IMR-90 (cell line): ENCODE measurements at regions not wholly inside any gene's neighbourhood (a gene's known extent, or its start where the extent isn't known, plus 50 kb on each side); places are given as distances from the start of the nearest gene placed in this dataset.

Experiments used
- ATAC-seq: fragments of 200-7000 bp; cut with Tn5 transposase; 2 replicates; pipeline ENCODE4 v1.9.1; 2020; ENCODE audit warnings: low read depth, mild to moderate bottlenecking, moderate library complexity
- BruUV-seq: library from RNA; stranded (reverse); fragments of 400-500 nt; replicated peaks from 2 replicates; lab custom pipeline; 2021; lab: Mats Ljungman, UMichigan
- CTCF ChIA-PET: fragments of 300-600 bp; formaldehyde crosslinking; extraction: SDS; loops from one replicate; lab custom pipeline; 2021; ENCODE audit warnings: antibody characterized with exemption; lab: Yijun Ruan, JAX
- POLR2A ChIA-PET: fragments of 300-600 bp; sonication (Branson Sonifier 250); formaldehyde crosslinking; loops from one replicate; lab custom pipeline; 2022; ENCODE audit warnings: antibody characterized with exemption; ENCODE audit not compliant: unreplicated experiment; lab: Charles Lee
- DNase-seq: peaks from one replicate; pipeline ENCODE4 v3.0.0; 2013
- H2AFZ ChIP-seq: replicated peaks from 2 replicates; pipeline ENCODE3; 2013; ENCODE audit warnings: low read length, mild to moderate bottlenecking; ENCODE audit not compliant: poor library complexity
- H2AK5ac ChIP-seq: 2 replicates; pipeline ENCODE4 v1.6.1; 2013; ENCODE audit warnings: low read depth, low read length, inconsistent platforms
- H2AK9ac ChIP-seq: replicated peaks from 2 replicates; pipeline ENCODE3; 2013; ENCODE audit warnings: mild to moderate bottlenecking, low read depth, low read length, moderate library complexity; ENCODE audit not compliant: poor library complexity
- H2BK120ac ChIP-seq: 2 replicates; pipeline ENCODE4 v1.6.1; 2013; ENCODE audit warnings: low read depth, low read length, inconsistent platforms
- H2BK15ac ChIP-seq: 3 replicates; pipeline ENCODE4 v1.6.1; 2013; ENCODE audit warnings: low read depth, low read length, inconsistent platforms
- H2BK20ac ChIP-seq: 2 replicates; pipeline ENCODE4 v1.6.1; 2013; ENCODE audit warnings: low read depth, mild to moderate bottlenecking, inconsistent platforms, low read length, moderate library complexity
- H2BK5ac ChIP-seq: 2 replicates; pipeline ENCODE4 v1.6.1; 2013; ENCODE audit warnings: mild to moderate bottlenecking, low read depth, low read length, inconsistent platforms; ENCODE audit not compliant: poor library complexity, severe bottlenecking
- H3K14ac ChIP-seq: replicated peaks from 2 replicates; pipeline ENCODE4 v1.6.1; 2013; ENCODE audit warnings: low read depth, low read length, inconsistent platforms
- H3K18ac ChIP-seq: 2 replicates; pipeline ENCODE4 v1.6.1; 2013; ENCODE audit warnings: low read depth, low read length, control low read depth
- H3K23ac ChIP-seq: 2 replicates; pipeline ENCODE4 v1.6.1; 2013; ENCODE audit warnings: low read depth, low read length, inconsistent platforms
- H3K27ac ChIP-seq: 2 replicates; pipeline ENCODE4 v1.5.1; 2013; ENCODE audit warnings: mild to moderate bottlenecking, control low read depth, low read length; ENCODE audit not compliant: insufficient read depth
- H3K27me3 ChIP-seq: 2 replicates; pipeline ENCODE4 v1.6.1; 2013; ENCODE audit warnings: low read length; ENCODE audit not compliant: control insufficient read depth, insufficient read depth
- H3K36me3 ChIP-seq: 2 replicates; pipeline ENCODE4 v1.6.1; 2013; ENCODE audit warnings: low read length, mixed read lengths; ENCODE audit not compliant: control insufficient read depth, insufficient read depth
- H3K4ac ChIP-seq: 2 replicates; pipeline ENCODE4 v1.6.1; 2013; ENCODE audit warnings: low read depth, low read length, inconsistent platforms
- H3K4me1 ChIP-seq: 2 replicates; pipeline ENCODE4 v1.6.1; 2013; ENCODE audit warnings: low read length, mixed read lengths; ENCODE audit not compliant: control insufficient read depth, insufficient read depth
- H3K4me2 ChIP-seq: 2 replicates; pipeline ENCODE4 v1.6.1; 2013; ENCODE audit warnings: low read depth, mild to moderate bottlenecking, control low read depth, low read length, moderate library complexity
- H3K4me3 ChIP-seq: 2 replicates; pipeline ENCODE4 v1.5.1; 2013; ENCODE audit warnings: low read depth, mild to moderate bottlenecking, control low read depth, low read length, moderate library complexity; ENCODE audit not compliant: insufficient read depth
- H3K56ac ChIP-seq: 2 replicates; pipeline ENCODE4 v1.6.1; 2013; ENCODE audit warnings: low read length, inconsistent platforms; ENCODE audit not compliant: insufficient read depth; ENCODE audit errors: extremely low read depth
- H3K79me1 ChIP-seq, 2 experiments: 2 replicates each; pipeline ENCODE4 v1.6.1; 2013; ENCODE audit warnings: low read length in 2 of 2, inconsistent platforms in 1 of 2, low read depth in 1 of 2
- H3K9ac ChIP-seq: 2 replicates; pipeline ENCODE4 v1.6.1; 2013; ENCODE audit warnings: low read depth, low read length, control low read depth
- H3K9me1 ChIP-seq: 2 replicates; pipeline ENCODE4 v1.6.1; 2013; ENCODE audit warnings: low read length, inconsistent platforms; ENCODE audit not compliant: insufficient read depth
- H3K9me3 ChIP-seq: 2 replicates; pipeline ENCODE4 v1.6.1; 2013; ENCODE audit warnings: low read length; ENCODE audit not compliant: control insufficient read depth, insufficient read depth
- H4K20me1 ChIP-seq: 2 replicates; pipeline ENCODE4 v1.6.1; 2013; ENCODE audit warnings: low read length, inconsistent platforms; ENCODE audit not compliant: insufficient read depth
- H4K5ac ChIP-seq: 2 replicates; pipeline ENCODE4 v1.6.1; 2013; ENCODE audit warnings: mild to moderate bottlenecking, low read depth, low read length, control low read depth
- H4K8ac ChIP-seq, 2 experiments: 2 replicates each; pipeline ENCODE4 v1.6.1; 2013; ENCODE audit warnings: low read depth in 2 of 2, low read length in 2 of 2, control low read depth in 1 of 2, inconsistent platforms in 1 of 2
- H4K91ac ChIP-seq: 2 replicates; pipeline ENCODE4 v1.6.1; 2013; ENCODE audit warnings: low read depth, low read length, inconsistent platforms; ENCODE audit not compliant: insufficient read depth
- CEBPB ChIP-seq: IDR thresholded peaks from 2 replicates; pipeline ENCODE4 v1.6.1; 2012; ENCODE audit warnings: low read depth, low read length, improper control_type of control experiment
- CHD1 ChIP-seq: IDR thresholded peaks from 2 replicates; pipeline ENCODE4 v1.6.1; 2012; ENCODE audit warnings: low read depth, low read length, improper control_type of control experiment
- MAFK ChIP-seq: IDR thresholded peaks from 2 replicates; pipeline ENCODE4 v1.6.1; 2012; ENCODE audit warnings: low read depth, low read length, improper control_type of control experiment
- NFE2L2 ChIP-seq: fragments of 150-350 bp; IDR thresholded peaks from 2 replicates; pipeline ENCODE4 v1.6.1; 2016; ENCODE audit warnings: low read depth, mild to moderate bottlenecking, low read length
- RAD21 ChIP-seq: IDR thresholded peaks from 2 replicates; pipeline ENCODE4 v1.6.1; 2012; ENCODE audit warnings: low read length, improper control_type of control experiment
- RFX5 ChIP-seq: IDR thresholded peaks from 2 replicates; pipeline ENCODE4 v1.8.0; 2012; ENCODE audit warnings: low read depth, mild to moderate bottlenecking, low read length, moderate library complexity
- SMC3 ChIP-seq: fragments of 150-350 bp; IDR thresholded peaks from 2 replicates; pipeline ENCODE4 v1.6.1; 2016; ENCODE audit warnings: low read depth, mild to moderate bottlenecking, antibody characterized with exemption, low read length, moderate library complexity
- WGBS, 2 experiments: methylation state at CpG; one replicate each; pipeline versions ENCODE4 v1.1.5 to v1.1.7; 2013; ENCODE audit warnings: missing lambda C conversion rate in 2 of 2; ENCODE audit not compliant: insufficient read length in 1 of 2; ENCODE audit errors: extremely low coverage in 2 of 2; 5-methylcytosine and 5-hydroxymethylcytosine counted together
- dilution Hi-C: fragments of 300-500 bp; cut with HindIII; formaldehyde crosslinking; loops from one replicate; pipeline ENCODE4 v1.14.3; 2018; ENCODE audit warnings: low sequenced_read_pairs; ENCODE audit not compliant: unreplicated experiment
- in situ Hi-C: fragments of 300-500 bp; cut with MboI; formaldehyde crosslinking; loops from 3 replicates; pipeline ENCODE4 v1.14.3; 2019; ENCODE audit warnings: low sequenced_read_pairs, inconsistent platforms, mixed read lengths
- intact Hi-C: fragments of 100-400 bp; cut with micrococcal nuclease; formaldehyde crosslinking; loops from 2 replicates; pipeline ENCODE4 v1.10.0; 2022
- TF ChIP-seq, protein P1 (sequence below): fragments of 150-350 bp; IDR thresholded peaks from 2 replicates; pipeline ENCODE4 v1.6.1; 2016; ENCODE audit warnings: low read depth, mild to moderate bottlenecking, low read length, moderate library complexity, borderline replicate concordance
- TF ChIP-seq, protein P2 (sequence below): conservative IDR thresholded peaks from 2 replicates; pipeline ENCODE4 v1.5.1; 2012; ENCODE audit warnings: mild to moderate bottlenecking, low read depth, low read length, improper control_type of control experiment

DNA sequence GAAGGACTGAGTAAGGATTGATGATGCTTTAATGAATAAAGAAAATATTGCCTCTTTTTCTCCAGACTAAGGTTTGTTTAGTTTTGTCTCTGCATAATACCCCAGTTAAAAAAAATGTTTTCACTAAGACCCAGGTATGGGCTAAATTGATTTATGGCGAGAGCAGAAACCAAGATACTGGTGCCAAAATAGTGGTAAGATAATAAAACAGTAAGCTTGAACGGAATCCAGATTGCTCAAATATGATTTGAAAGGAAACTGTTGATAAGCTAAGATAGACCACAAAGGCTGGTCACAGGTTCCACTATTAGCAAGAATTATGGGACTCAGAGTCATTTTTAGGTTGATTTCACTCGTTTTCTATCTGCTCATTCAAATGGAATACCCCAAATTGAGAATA lies 831.2 kb downstream of the EPHA7 start:
- Histone ChIP-seq H3K23ac (no peak overlapping the region), H3K27me3 (no peaks in the 10 kb centered on the region), H2BK120ac (no peak overlapping the region), H2BK20ac (no peak overlapping the region), H4K8ac (no peak overlapping the region), H3K4ac (no peak overlapping the region), H3K9me3 (no peaks in the 10 kb centered on the region; the same call in 1 of the 2 replicates), H3K18ac (no peak overlapping the region), H4K91ac (no peak overlapping the region), H4K5ac (no peak overlapping the region), H3K56ac (no peak overlapping the region), H2AFZ (no peak overlapping the region), H3K4me1 (no peaks in the 10 kb centered on the region), H2AK9ac (no peak overlapping the region), H3K79me1 (no peaks in the 10 kb centered on the region), H3K4me2 (no peak overlapping the region), H3K9ac (no peak overlapping the region), H2BK5ac (no peak overlapping the region), H2BK15ac (no peak overlapping the region), H3K27ac (no peak overlapping the region), H3K4me3 (no peak overlapping the region), H2AK5ac (no peak overlapping the region), H3K36me3 (no peaks in the 10 kb centered on the region), H3K9me1 (no peaks in the 10 kb centered on the region), H3K14ac (no peak overlapping the region), H4K20me1 (no peaks in the 10 kb centered on the region)
- POLR2A ChIA-PET, result no interaction called here
- intact Hi-C loops (no loop called here), dilution Hi-C loops (no loop called here), in situ Hi-C loops (no loop called here)
- DNase-seq (no peak), ATAC-seq (no peak)
- no TSS peak for BruUV-seq
- TF ChIP-seq RAD21, result no peak
- no peak for TF ChIP-seq CHD1
- no peak for TF ChIP-seq NFE2L2
- no peak for TF ChIP-seq RFX5
- no peak for TF ChIP-seq CEBPB
- no peak for TF ChIP-seq MAFK
- TF ChIP-seq, protein P1, sequence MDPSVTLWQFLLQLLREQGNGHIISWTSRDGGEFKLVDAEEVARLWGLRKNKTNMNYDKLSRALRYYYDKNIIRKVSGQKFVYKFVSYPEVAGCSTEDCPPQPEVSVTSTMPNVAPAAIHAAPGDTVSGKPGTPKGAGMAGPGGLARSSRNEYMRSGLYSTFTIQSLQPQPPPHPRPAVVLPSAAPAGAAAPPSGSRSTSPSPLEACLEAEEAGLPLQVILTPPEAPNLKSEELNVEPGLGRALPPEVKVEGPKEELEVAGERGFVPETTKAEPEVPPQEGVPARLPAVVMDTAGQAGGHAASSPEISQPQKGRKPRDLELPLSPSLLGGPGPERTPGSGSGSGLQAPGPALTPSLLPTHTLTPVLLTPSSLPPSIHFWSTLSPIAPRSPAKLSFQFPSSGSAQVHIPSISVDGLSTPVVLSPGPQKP, result no peak
- TF ChIP-seq, protein P2, sequence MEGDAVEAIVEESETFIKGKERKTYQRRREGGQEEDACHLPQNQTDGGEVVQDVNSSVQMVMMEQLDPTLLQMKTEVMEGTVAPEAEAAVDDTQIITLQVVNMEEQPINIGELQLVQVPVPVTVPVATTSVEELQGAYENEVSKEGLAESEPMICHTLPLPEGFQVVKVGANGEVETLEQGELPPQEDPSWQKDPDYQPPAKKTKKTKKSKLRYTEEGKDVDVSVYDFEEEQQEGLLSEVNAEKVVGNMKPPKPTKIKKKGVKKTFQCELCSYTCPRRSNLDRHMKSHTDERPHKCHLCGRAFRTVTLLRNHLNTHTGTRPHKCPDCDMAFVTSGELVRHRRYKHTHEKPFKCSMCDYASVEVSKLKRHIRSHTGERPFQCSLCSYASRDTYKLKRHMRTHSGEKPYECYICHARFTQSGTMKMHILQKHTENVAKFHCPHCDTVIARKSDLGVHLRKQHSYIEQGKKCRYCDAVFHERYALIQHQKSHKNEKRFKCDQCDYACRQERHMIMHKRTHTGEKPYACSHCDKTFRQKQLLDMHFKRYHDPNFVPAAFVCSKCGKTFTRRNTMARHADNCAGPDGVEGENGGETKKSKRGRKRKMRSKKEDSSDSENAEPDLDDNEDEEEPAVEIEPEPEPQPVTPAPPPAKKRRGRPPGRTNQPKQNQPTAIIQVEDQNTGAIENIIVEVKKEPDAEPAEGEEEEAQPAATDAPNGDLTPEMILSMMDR, result no peak
- TF ChIP-seq SMC3, result no peak
- CTCF ChIA-PET, result no interaction called here
- WGBS, 2 experiments, result no CpG with 5 or more reads among the region's 3 CpGs
